Right atrium auricular region (tissue), 2 donors: ENCODE measurements at regions not wholly inside any gene's neighbourhood (a gene's known extent, or its start where the extent isn't known, plus 50 kb on each side); places are given as distances from the start of the nearest gene placed in this dataset.

ENCODE experiments used
- DNase-seq: peaks from one replicate; pipeline ENCODE4 v3.0.0-alpha.2; 2019; ENCODE audit warnings: low spot score
- H3K27ac ChIP-seq, 2 donors: fragments of 200-600 bp; sonication (generic); 1 replicate in 1 of 2; 2 replicates in 1 of 2; pipeline ENCODE4 v1.5.1; 2016 to 2019
- H3K27me3 ChIP-seq, 2 donors: fragments of 200-600 bp; sonication (generic); one replicate each; pipeline versions ENCODE4 v1.5.1 to v1.6.0; 2017 to 2019
- H3K36me3 ChIP-seq: fragments of 200-600 bp; sonication (generic); one replicate; pipeline ENCODE4 v1.5.1; 2016
- H3K4me1 ChIP-seq, 2 donors: fragments of 200-600 bp; sonication (generic); one replicate each; pipeline versions ENCODE4 v1.5.1 to v1.6.0; 2017 to 2019
- H3K4me3 ChIP-seq, 2 donors: fragments of 200-600 bp; sonication (generic); 1 replicate in 1 of 2; 2 replicates in 1 of 2; pipeline ENCODE4 v1.5.1; 2017 to 2019; ENCODE audit warnings: mild to moderate bottlenecking in 1 of 2, moderate library complexity in 1 of 2
- H3K9me3 ChIP-seq, 2 donors: fragments of 200-600 bp; sonication (generic); one replicate each; pipeline ENCODE4 v1.5.1; 2019
- CTCF ChIP-seq, 2 donors: fragments of 200-600 bp; sonication (generic); IDR thresholded peaks; one replicate each; pipeline ENCODE4 v1.5.1; 2019; ENCODE audit warnings: antibody characterized with exemption in 2 of 2

GRCh38 chr4:24417206-24417605 lies 167.1 kb downstream of the DHX15 start:
- no peaks in the 10 kb centered on the region for H3K36me3 ChIP-seq
- no peaks in the 10 kb centered on the region for H3K9me3 ChIP-seq
- H3K4me3 ChIP-seq = no peak overlapping the region
- no peaks in the 10 kb centered on the region for H3K4me1 ChIP-seq
- TF ChIP-seq CTCF (IDR thresholded peaks at IDR 0.05) = no peak
- H3K27ac ChIP-seq = no peak overlapping the region
- H3K27me3 ChIP-seq = no peaks in the 10 kb centered on the region
- no peak for DNase-seq

GRCh38 chr4:24416293-24416692 lies 168.1 kb downstream of the DHX15 start:
- Histone ChIP-seq H3K4me1 (no peaks in the 10 kb centered on the region), H3K27ac (no peak overlapping the region), H3K27me3 (no peaks in the 10 kb centered on the region), H3K36me3 (no peaks in the 10 kb centered on the region), H3K9me3 (no peaks in the 10 kb centered on the region), H3K4me3 (no peak overlapping the region)
- no peak for TF ChIP-seq CTCF (IDR thresholded peaks at IDR 0.05)
- DNase-seq = no peak

GRCh38 chr4:24413311-24413784 lies 171.0 kb downstream of the DHX15 start:
- Histone ChIP-seq H3K4me1 (no peaks in the 10 kb centered on the region), H3K9me3 (no peaks in the 10 kb centered on the region), H3K36me3 (no peaks in the 10 kb centered on the region), H3K4me3 (no peak overlapping the region), H3K27me3 (no peaks in the 10 kb centered on the region), H3K27ac (no peak overlapping the region)
- no peak for DNase-seq
- TF ChIP-seq CTCF (IDR thresholded peaks at IDR 0.05) = no peak

GRCh38 chr4:24411806-24412205 lies 172.5 kb downstream of the DHX15 start:
- Histone ChIP-seq H3K4me1 (no peaks in the 10 kb centered on the region), H3K9me3 (no peaks in the 10 kb centered on the region), H3K27ac (no peak overlapping the region), H3K4me3 (no peak overlapping the region), H3K36me3 (no peaks in the 10 kb centered on the region), H3K27me3 (no peaks in the 10 kb centered on the region)
- no peak for TF ChIP-seq CTCF (IDR thresholded peaks at IDR 0.05)
- no peak for DNase-seq

- no peaks in the 10 kb centered on the region for H3K4me1 ChIP-seq
- H3K9me3 ChIP-seq = no peaks in the 10 kb centered on the region
- DNase-seq = no peak
- H3K27me3 ChIP-seq = no peaks in the 10 kb centered on the region
- no peak for TF ChIP-seq CTCF (IDR thresholded peaks at IDR 0.05)
- no peaks in the 10 kb centered on the region for H3K36me3 ChIP-seq
- no peak overlapping the region for H3K4me3 ChIP-seq
- no peak overlapping the region for H3K27ac ChIP-seq
Observed at GRCh38 chr4:24411299-24411698, 173.1 kb downstream of the DHX15 start.

- no peaks in the 10 kb centered on the region for H3K36me3 ChIP-seq
- no peak for TF ChIP-seq CTCF (IDR thresholded peaks at IDR 0.05)
Observed at GRCh38 chr4:24408640-24409039, 175.7 kb downstream of the DHX15 start.

More at GRCh38 chr4:24408640-24409039, 175.7 kb downstream of the DHX15 start:
- Histone ChIP-seq H3K27me3 (no peaks in the 10 kb centered on the region), H3K27ac (no peak overlapping the region), H3K4me1 (no peaks in the 10 kb centered on the region), H3K9me3 (no peaks in the 10 kb centered on the region), H3K4me3 (no peak overlapping the region)
- no peak for DNase-seq
